ENCODE measurements at regions not wholly inside any gene's neighbourhood (a gene's known extent, or its start where the extent isn't known, plus 50 kb on each side); places are given as distances from the start of the nearest gene placed in this dataset.

DNA sequence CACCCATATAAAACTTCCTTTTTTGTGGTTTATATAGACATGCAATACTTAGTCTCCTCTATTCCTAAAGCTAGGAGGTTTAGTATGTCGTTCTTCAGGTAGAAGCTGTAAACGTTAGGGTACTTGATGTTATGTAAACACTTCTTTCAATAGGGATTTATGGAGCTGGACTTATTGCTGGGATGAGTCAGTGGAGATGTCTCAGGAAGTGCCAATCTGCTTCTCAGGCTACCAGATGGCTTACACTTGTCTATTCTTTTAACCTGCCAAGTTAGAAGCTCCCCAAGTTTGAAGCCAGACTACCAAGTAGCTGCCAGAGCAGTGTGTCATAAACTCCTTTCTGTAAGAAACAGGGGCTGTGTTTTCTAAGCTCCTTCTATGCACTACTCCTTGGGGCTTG, 756.5 kb upstream of the LRRTM1 start:
- intact Hi-C loops (cut with micrococcal nuclease; ENCODE audit: unreplicated experiment), result no loop called here

DNA sequence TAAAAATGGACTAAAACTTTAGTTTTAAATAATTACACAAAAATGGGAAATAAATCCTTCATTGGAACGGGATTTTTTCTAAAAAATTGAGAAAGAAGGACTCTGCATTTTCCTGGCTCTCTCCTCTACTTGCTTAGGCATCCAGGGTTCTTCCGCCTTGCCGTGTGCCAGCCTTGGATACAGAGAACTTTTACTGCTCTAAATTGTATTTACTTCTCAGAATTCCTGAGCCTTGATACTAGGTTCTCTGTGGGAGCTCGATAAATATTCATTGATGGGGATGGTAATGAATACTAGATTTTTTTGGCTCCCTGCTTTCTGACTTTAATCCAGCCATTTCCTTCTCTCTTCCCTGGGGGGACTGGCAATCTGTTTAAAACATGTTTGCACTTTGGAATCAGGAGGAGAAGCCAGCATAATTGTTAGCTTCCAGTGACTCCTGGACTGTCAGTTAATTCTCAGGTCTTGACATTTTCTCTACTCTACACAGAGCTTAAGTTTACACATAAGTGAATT, 746.1 kb upstream of the LRRTM1 start:
- no peak overlapping the region for H3K27ac ChIP-seq (ENCODE audit: low read depth, low read length, poor library complexity, severe bottlenecking)
- intact Hi-C loops (cut with micrococcal nuclease; ENCODE audit: unreplicated experiment), result no loop called here
- H3K4me1 ChIP-seq (ENCODE audit: insufficient read depth, low read length, poor library complexity, severe bottlenecking), result no peaks in the 10 kb centered on the region
- no peak for TF ChIP-seq EZH2 (IDR thresholded peaks at IDR 0.05; ENCODE audit: borderline replicate concordance, low read depth, low read length, poor library complexity, severe bottlenecking)
- TF ChIP-seq, protein P1, sequence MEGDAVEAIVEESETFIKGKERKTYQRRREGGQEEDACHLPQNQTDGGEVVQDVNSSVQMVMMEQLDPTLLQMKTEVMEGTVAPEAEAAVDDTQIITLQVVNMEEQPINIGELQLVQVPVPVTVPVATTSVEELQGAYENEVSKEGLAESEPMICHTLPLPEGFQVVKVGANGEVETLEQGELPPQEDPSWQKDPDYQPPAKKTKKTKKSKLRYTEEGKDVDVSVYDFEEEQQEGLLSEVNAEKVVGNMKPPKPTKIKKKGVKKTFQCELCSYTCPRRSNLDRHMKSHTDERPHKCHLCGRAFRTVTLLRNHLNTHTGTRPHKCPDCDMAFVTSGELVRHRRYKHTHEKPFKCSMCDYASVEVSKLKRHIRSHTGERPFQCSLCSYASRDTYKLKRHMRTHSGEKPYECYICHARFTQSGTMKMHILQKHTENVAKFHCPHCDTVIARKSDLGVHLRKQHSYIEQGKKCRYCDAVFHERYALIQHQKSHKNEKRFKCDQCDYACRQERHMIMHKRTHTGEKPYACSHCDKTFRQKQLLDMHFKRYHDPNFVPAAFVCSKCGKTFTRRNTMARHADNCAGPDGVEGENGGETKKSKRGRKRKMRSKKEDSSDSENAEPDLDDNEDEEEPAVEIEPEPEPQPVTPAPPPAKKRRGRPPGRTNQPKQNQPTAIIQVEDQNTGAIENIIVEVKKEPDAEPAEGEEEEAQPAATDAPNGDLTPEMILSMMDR (conservative IDR thresholded peaks at IDR 0.05; ENCODE audit: low read depth, low read length), result no peak
- no TSS peak for BruUV-seq (replicated peaks)
- POLR2A ChIA-PET (ENCODE audit: low non-redundant PET), result no interaction called here
- CTCF ChIA-PET, result no interaction called here
- H3K9me3 ChIP-seq (ENCODE audit: low read depth, low read length, poor library complexity, severe bottlenecking), result peaks cover 24% of the 10 kb centered on the region
- no peak for DNase-seq (ENCODE audit: low spot score)
- no peak overlapping the region for H3K4me3 ChIP-seq (ENCODE audit: low read depth, low read length, poor library complexity, severe bottlenecking)
- H3K36me3 ChIP-seq (ENCODE audit: insufficient read depth, low read length, poor library complexity, severe bottlenecking), result no peaks in the 10 kb centered on the region
- H3K27me3 ChIP-seq (replicated peaks; ENCODE audit: insufficient read depth, low read depth, low read length, poor library complexity), result no peaks in the 10 kb centered on the region

More for the DNA sequence above, 756.5 kb upstream of the LRRTM1 start:
- no peak overlapping the region for H3K4me3 ChIP-seq (ENCODE audit: low read depth, low read length, poor library complexity, severe bottlenecking)
- no peaks in the 10 kb centered on the region for H3K4me1 ChIP-seq (ENCODE audit: insufficient read depth, low read length, poor library complexity, severe bottlenecking)
- H3K9me3 ChIP-seq (ENCODE audit: low read depth, low read length, poor library complexity, severe bottlenecking), result peaks cover 42% of the 10 kb centered on the region
- H3K36me3 ChIP-seq (ENCODE audit: insufficient read depth, low read length, poor library complexity, severe bottlenecking), result no peaks in the 10 kb centered on the region
- POLR2A ChIA-PET (ENCODE audit: low non-redundant PET), result no interaction called here
- CTCF ChIA-PET, result no interaction called here
- DNase-seq (ENCODE audit: low spot score), result no peak
- BruUV-seq (replicated peaks), result no TSS peak
- no peak overlapping the region for H3K27ac ChIP-seq (ENCODE audit: low read depth, low read length, poor library complexity, severe bottlenecking)
- TF ChIP-seq, protein P1 (conservative IDR thresholded peaks at IDR 0.05; ENCODE audit: low read depth, low read length), result no peak
- no peak for TF ChIP-seq EZH2 (IDR thresholded peaks at IDR 0.05; ENCODE audit: borderline replicate concordance, low read depth, low read length, poor library complexity, severe bottlenecking)
- H3K27me3 ChIP-seq (replicated peaks; ENCODE audit: insufficient read depth, low read depth, low read length, poor library complexity), result no peaks in the 10 kb centered on the region

DNA sequence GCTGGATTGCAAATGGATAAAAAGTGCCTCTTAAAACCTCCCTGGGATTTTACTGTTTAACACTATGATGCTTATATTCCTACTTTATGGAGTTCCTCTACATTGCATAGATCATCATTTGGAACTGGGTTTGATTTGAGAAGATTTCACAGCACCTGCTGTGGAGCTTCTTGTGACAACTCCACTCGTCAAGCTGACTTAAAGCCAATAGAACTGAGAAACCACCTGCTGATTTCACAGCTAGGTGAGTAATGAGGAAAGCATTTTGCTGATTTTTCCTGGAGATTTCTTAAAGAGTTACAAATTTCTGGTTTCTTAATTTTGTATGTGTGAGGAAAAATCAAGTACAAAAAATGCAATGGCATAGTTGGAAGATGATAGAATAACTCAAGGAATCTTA, 739.1 kb upstream of the LRRTM1 start:
- no peak overlapping the region for H3K27ac ChIP-seq (ENCODE audit: low read depth, low read length, poor library complexity, severe bottlenecking)
- H3K9me3 ChIP-seq (ENCODE audit: low read depth, low read length, poor library complexity, severe bottlenecking), result peaks cover 37% of the 10 kb centered on the region
- H3K36me3 ChIP-seq (ENCODE audit: insufficient read depth, low read length, poor library complexity, severe bottlenecking), result no peaks in the 10 kb centered on the region
- TF ChIP-seq, protein P1 (conservative IDR thresholded peaks at IDR 0.05; ENCODE audit: low read depth, low read length), result no peak
- TF ChIP-seq EZH2 (IDR thresholded peaks at IDR 0.05; ENCODE audit: borderline replicate concordance, low read depth, low read length, poor library complexity, severe bottlenecking), result no peak
- H3K4me1 ChIP-seq (ENCODE audit: insufficient read depth, low read length, poor library complexity, severe bottlenecking), result no peaks in the 10 kb centered on the region
- intact Hi-C loops (cut with micrococcal nuclease; ENCODE audit: unreplicated experiment), result no loop called here
- no peak overlapping the region for H3K4me3 ChIP-seq (ENCODE audit: low read depth, low read length, poor library complexity, severe bottlenecking)
- DNase-seq (ENCODE audit: low spot score), result no peak
- ChIA-PET POLR2A (ENCODE audit: low non-redundant PET) (no interaction called here), CTCF (no interaction called here)
- no TSS peak for BruUV-seq (replicated peaks)
- no peaks in the 10 kb centered on the region for H3K27me3 ChIP-seq (replicated peaks; ENCODE audit: insufficient read depth, low read depth, low read length, poor library complexity)

Measured in A673 (cell line).